ENCODE measurements at regions not wholly inside any gene's neighbourhood (a gene's known extent, or its start where the extent isn't known, plus 50 kb on each side); places are given as distances from the start of the nearest gene placed in this dataset.

DNA sequence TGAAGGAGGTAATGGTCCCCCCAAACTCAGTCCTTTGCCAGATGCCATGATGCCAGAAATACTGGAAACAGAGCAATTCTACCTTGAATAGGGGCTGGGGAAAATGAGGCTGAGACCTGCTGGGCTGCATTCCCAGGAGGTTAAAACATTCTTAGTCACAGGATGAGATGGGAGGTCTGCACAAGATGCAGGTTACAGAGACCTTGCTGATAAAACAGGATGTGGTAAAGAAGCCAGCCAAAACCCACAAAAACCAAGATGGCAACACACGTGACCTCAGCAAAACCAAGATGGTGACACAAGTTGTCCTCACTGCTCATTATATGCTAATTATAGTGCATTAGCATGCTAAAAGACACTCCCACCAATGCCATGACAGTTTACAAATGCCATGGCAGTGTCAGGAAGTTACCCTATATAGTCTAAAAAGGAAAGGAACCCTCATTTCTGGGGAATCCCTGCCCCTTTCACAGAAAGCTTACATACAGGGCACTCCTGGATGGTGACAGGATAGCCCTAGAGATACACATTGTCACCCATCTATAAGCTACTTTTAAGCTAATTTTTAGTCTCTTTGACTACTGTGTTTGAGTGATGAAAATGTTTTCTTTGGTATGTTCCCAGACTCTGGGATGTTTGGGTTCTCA, 979.7 kb downstream of the TBC1D32 start:
- H3K27me3 ChIP-seq (ENCODE audit: insufficient read depth, poor library complexity, severe bottlenecking): no peaks in the 10 kb centered on the region
- no peak overlapping the region for H3K4me3 ChIP-seq (replicated peaks; ENCODE audit: insufficient read depth, low read length)
- no peak for TF ChIP-seq SPI1 (IDR thresholded peaks at IDR 0.05; ENCODE audit: borderline replicate concordance, low read depth)
- H3K27ac ChIP-seq (replicated peaks): no peak overlapping the region
- DNase-seq (ENCODE audit: low read depth in 1 of 2, low spot score in 1 of 2): no peak

DNA sequence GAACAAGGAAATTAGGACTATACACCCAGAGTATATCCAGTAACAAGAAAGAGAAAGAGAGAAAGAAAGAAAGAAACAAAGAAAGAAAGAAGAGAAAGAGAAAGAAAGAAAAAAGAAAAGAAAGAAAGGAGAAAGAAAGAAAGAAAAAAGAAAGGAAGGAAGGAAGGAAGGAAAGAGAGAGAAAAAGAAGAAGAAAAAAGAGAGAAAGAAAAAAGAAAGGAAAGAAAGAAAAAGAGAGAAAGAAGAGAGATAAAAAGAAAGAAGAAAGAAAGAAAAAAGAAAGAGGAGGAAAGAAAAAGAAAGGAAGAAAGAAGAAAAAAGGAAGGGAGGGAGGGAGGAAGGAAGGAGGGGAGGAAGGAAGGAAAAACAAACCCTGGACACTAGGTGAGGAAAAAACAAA, 981.8 kb downstream of the TBC1D32 start:
- H3K27ac ChIP-seq (replicated peaks): no peak overlapping the region
- H3K27me3 ChIP-seq (ENCODE audit: insufficient read depth, poor library complexity, severe bottlenecking): no peaks in the 10 kb centered on the region
- TF ChIP-seq, protein P1, sequence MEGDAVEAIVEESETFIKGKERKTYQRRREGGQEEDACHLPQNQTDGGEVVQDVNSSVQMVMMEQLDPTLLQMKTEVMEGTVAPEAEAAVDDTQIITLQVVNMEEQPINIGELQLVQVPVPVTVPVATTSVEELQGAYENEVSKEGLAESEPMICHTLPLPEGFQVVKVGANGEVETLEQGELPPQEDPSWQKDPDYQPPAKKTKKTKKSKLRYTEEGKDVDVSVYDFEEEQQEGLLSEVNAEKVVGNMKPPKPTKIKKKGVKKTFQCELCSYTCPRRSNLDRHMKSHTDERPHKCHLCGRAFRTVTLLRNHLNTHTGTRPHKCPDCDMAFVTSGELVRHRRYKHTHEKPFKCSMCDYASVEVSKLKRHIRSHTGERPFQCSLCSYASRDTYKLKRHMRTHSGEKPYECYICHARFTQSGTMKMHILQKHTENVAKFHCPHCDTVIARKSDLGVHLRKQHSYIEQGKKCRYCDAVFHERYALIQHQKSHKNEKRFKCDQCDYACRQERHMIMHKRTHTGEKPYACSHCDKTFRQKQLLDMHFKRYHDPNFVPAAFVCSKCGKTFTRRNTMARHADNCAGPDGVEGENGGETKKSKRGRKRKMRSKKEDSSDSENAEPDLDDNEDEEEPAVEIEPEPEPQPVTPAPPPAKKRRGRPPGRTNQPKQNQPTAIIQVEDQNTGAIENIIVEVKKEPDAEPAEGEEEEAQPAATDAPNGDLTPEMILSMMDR (IDR thresholded peaks at IDR 0.05; ENCODE audit: insufficient read depth, low read length): no peak
- TF ChIP-seq, protein P2, sequence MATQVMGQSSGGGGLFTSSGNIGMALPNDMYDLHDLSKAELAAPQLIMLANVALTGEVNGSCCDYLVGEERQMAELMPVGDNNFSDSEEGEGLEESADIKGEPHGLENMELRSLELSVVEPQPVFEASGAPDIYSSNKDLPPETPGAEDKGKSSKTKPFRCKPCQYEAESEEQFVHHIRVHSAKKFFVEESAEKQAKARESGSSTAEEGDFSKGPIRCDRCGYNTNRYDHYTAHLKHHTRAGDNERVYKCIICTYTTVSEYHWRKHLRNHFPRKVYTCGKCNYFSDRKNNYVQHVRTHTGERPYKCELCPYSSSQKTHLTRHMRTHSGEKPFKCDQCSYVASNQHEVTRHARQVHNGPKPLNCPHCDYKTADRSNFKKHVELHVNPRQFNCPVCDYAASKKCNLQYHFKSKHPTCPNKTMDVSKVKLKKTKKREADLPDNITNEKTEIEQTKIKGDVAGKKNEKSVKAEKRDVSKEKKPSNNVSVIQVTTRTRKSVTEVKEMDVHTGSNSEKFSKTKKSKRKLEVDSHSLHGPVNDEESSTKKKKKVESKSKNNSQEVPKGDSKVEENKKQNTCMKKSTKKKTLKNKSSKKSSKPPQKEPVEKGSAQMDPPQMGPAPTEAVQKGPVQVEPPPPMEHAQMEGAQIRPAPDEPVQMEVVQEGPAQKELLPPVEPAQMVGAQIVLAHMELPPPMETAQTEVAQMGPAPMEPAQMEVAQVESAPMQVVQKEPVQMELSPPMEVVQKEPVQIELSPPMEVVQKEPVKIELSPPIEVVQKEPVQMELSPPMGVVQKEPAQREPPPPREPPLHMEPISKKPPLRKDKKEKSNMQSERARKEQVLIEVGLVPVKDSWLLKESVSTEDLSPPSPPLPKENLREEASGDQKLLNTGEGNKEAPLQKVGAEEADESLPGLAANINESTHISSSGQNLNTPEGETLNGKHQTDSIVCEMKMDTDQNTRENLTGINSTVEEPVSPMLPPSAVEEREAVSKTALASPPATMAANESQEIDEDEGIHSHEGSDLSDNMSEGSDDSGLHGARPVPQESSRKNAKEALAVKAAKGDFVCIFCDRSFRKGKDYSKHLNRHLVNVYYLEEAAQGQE (IDR thresholded peaks at IDR 0.05; ENCODE audit: insufficient replicate concordance, low read depth): no peak
- no peak for TF ChIP-seq POLR2AphosphoS5 (IDR thresholded peaks at IDR 0.05; ENCODE audit: low read depth)
- no peak for DNase-seq (ENCODE audit: low read depth in 1 of 2, low spot score in 1 of 2)
- no peak overlapping the region for H3K4me3 ChIP-seq (replicated peaks; ENCODE audit: insufficient read depth, low read length)

DNA sequence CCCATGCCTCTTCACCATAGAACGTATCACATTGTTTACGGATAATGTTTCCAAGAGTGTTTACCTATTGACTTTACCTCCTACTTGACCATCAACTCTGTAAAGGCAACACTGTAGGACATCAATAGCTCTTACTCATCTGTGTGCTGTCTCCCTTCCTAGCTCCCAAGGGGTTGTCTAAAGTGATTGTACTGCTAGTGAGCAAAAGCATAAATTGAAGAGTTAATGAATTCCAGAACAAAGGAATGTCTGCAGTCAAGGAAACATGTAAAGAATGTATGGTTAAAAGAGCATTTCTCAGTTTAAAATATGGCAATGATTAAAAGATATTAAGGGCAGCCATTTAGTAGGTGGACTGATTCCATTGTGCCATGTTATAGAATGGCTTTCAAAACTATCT, 985.4 kb downstream of the TBC1D32 start:
- no peak overlapping the region for H3K4me3 ChIP-seq (replicated peaks; ENCODE audit: insufficient read depth, low read length)
- no peaks in the 10 kb centered on the region for H3K27me3 ChIP-seq (ENCODE audit: insufficient read depth, poor library complexity, severe bottlenecking)
- TF ChIP-seq GABPA (IDR thresholded peaks at IDR 0.05; ENCODE audit: low read depth) (no peak), POLR2AphosphoS5 (IDR thresholded peaks at IDR 0.05; ENCODE audit: low read depth) (no peak), SPI1 (IDR thresholded peaks at IDR 0.05; ENCODE audit: borderline replicate concordance, low read depth) (no peak)
- TF ChIP-seq, protein P2 (IDR thresholded peaks at IDR 0.05; ENCODE audit: insufficient replicate concordance, low read depth): no peak
- TF ChIP-seq, protein P1 (IDR thresholded peaks at IDR 0.05; ENCODE audit: insufficient read depth, low read length): no peak
- DNase-seq (ENCODE audit: low read depth in 1 of 2, low spot score in 1 of 2): no peak
- H3K27ac ChIP-seq (replicated peaks): no peak overlapping the region

DNA sequence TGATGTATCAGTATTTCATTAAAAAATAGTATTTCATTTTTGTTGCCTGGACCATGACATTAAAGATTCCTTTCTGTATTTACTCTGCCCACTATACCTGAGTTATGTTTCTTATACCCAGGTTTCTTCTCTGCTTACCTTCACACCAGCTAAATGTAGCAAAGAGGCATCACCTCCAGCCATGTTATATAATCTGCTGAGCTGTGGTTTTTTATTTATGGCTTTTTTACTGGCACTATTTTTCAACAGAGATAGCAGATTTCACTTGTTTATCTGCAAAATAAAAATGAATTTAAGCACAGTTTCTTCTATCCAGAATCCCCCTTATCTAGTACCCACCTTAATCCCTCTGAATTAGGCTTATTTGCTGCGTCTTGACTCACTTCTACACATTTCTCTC, 979.0 kb upstream of the MAN1A1 start:
- TF ChIP-seq POLR2AphosphoS5 (IDR thresholded peaks at IDR 0.05; ENCODE audit: low read depth): no peak
- no peak for TF ChIP-seq SPI1 (IDR thresholded peaks at IDR 0.05; ENCODE audit: borderline replicate concordance, low read depth)
- TF ChIP-seq, protein P1 (IDR thresholded peaks at IDR 0.05; ENCODE audit: insufficient read depth, low read length): no peak
- no peak for TF ChIP-seq GABPA (IDR thresholded peaks at IDR 0.05; ENCODE audit: low read depth)
- TF ChIP-seq, protein P2 (IDR thresholded peaks at IDR 0.05; ENCODE audit: insufficient replicate concordance, low read depth): no peak
- Histone ChIP-seq H3K27me3 (ENCODE audit: insufficient read depth, poor library complexity, severe bottlenecking) (no peaks in the 10 kb centered on the region), H3K27ac (replicated peaks) (no peak overlapping the region), H3K4me3 (replicated peaks; ENCODE audit: insufficient read depth, low read length) (no peak overlapping the region)
- no peak for DNase-seq (ENCODE audit: low read depth in 1 of 2, low spot score in 1 of 2)

All from HL-60 (cell line).